Calu3 (cell line): ENCODE measurements at regions not wholly inside any gene's neighbourhood (a gene's known extent, or its start where the extent isn't known, plus 50 kb on each side); places are given as distances from the start of the nearest gene placed in this dataset.
"Not testable (repeated sequence)": the region's sequence is repeated elsewhere in the genome, so short reads cannot be mapped to it uniquely, and the experiment has no call there.

Experiments used
- BruUV-seq: library from RNA; stranded (reverse); fragments of 400-500 nt; replicated peaks from 2 replicates; lab custom pipeline; 2021; lab: Mats Ljungman, UMichigan
- CTCF ChIA-PET: fragments of 300-600 bp; sonication (Branson Sonifier 250); formaldehyde crosslinking; loops from one replicate; lab custom pipeline; 2022; ENCODE audit warnings: antibody characterized with exemption; lab: Charles Lee
- DNase-seq: peaks from one replicate; pipeline ENCODE4 v3.0.0; 2022
- H3K27ac Mint-ChIP-seq: one replicate; pipeline ENCODE4 v1.8.0; 2022; ENCODE audit warnings: mixed read lengths; ENCODE audit not compliant: unreplicated experiment
- H3K27me3 Mint-ChIP-seq: one replicate; pipeline ENCODE4 v1.8.0; 2022; ENCODE audit warnings: mixed read lengths; ENCODE audit not compliant: unreplicated experiment
- H3K36me3 Mint-ChIP-seq: one replicate; pipeline ENCODE4 v1.8.0; 2022; ENCODE audit warnings: mild to moderate bottlenecking, moderate library complexity, mixed read lengths; ENCODE audit not compliant: insufficient read depth, unreplicated experiment
- H3K4me1 Mint-ChIP-seq: one replicate; pipeline ENCODE4 v1.8.0; 2022; ENCODE audit warnings: mild to moderate bottlenecking, low read depth, mixed read lengths; ENCODE audit not compliant: unreplicated experiment
- H3K4me3 Mint-ChIP-seq: one replicate; pipeline ENCODE4 v1.8.0; 2022; ENCODE audit warnings: mild to moderate bottlenecking, low read depth, moderate library complexity, mixed read lengths; ENCODE audit not compliant: unreplicated experiment
- H3K9me3 Mint-ChIP-seq: one replicate; pipeline ENCODE4 v1.8.0; 2022; ENCODE audit warnings: low read depth, mixed read lengths; ENCODE audit not compliant: unreplicated experiment
- intact Hi-C: fragments of 100-400 bp; cut with micrococcal nuclease; formaldehyde crosslinking; loops from one replicate; pipeline ENCODE4 v1.10.0; 2022; ENCODE audit not compliant: unreplicated experiment
- TF ChIP-seq, protein P1 (sequence below): fragments of 200-600 bp; IDR thresholded peaks from one replicate; pipeline ENCODE4 v1.8.0; 2022; ENCODE audit warnings: antibody characterized with exemption; ENCODE audit not compliant: unreplicated experiment

GRCh38 chr9:83191154-83191553 is 128.2 kb upstream of the RASEF start:
- Mint-ChIP-seq H3K36me3 (no peaks in the 10 kb centered on the region), H3K27ac (no peak overlapping the region), H3K4me3 (no peak overlapping the region), H3K4me1 (peaks cover 10% of the 10 kb centered on the region), H3K9me3 (no peaks in the 10 kb centered on the region), H3K27me3 (no peaks in the 10 kb centered on the region)
- no peak for DNase-seq
- intact Hi-C loops, result no loop called here
- TF ChIP-seq, protein P1, sequence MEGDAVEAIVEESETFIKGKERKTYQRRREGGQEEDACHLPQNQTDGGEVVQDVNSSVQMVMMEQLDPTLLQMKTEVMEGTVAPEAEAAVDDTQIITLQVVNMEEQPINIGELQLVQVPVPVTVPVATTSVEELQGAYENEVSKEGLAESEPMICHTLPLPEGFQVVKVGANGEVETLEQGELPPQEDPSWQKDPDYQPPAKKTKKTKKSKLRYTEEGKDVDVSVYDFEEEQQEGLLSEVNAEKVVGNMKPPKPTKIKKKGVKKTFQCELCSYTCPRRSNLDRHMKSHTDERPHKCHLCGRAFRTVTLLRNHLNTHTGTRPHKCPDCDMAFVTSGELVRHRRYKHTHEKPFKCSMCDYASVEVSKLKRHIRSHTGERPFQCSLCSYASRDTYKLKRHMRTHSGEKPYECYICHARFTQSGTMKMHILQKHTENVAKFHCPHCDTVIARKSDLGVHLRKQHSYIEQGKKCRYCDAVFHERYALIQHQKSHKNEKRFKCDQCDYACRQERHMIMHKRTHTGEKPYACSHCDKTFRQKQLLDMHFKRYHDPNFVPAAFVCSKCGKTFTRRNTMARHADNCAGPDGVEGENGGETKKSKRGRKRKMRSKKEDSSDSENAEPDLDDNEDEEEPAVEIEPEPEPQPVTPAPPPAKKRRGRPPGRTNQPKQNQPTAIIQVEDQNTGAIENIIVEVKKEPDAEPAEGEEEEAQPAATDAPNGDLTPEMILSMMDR, result no peak
- CTCF ChIA-PET, result no interaction called here
- no TSS peak for BruUV-seq

GRCh38 chr9:83189026-83189425 is 126.1 kb upstream of the RASEF start:
- H3K4me3 Mint-ChIP-seq, DNase-seq, CTCF ChIA-PET, H3K27me3 Mint-ChIP-seq, H3K36me3 Mint-ChIP-seq, H3K27ac Mint-ChIP-seq, intact Hi-C loops, H3K9me3 Mint-ChIP-seq, BruUV-seq: not testable (repeated sequence)
- peaks cover 10% of the 10 kb centered on the region for H3K4me1 Mint-ChIP-seq

- H3K36me3 Mint-ChIP-seq, result no peaks in the 10 kb centered on the region
Observed at GRCh38 chr9:83188277-83188676, 125.3 kb upstream of the RASEF start.

DNA sequence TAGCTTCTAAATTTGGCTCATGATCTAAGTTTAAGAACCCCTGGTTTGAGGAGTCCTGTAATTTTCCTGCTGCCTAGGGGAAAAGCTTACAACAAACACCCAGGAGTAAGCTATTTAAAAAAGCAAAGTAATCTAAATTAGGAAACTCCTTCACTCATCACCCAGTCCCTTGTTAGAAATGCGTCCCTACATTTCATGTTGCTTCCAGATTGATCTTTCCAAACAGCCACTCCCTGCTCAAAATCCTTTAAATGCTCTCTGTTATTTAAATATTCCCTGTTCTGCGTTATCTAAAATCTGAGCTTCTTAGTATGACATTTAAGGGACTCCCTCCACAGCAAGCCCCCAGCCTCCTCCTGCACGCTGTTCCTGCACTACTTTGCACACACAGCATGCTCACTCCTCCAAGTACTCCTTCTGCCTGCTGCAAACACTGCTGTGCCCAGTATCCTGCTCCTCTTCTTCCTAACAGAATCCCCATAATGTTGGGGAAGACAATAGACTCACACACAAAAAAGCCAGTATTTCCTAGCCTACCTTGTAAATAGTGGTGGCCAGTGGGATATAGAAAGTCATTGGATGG is 123.3 kb upstream of the RASEF start:
- Mint-ChIP-seq H3K4me1 (peaks cover 23% of the 10 kb centered on the region), H3K4me3 (no peak overlapping the region)
- intact Hi-C loops, result no loop called here

More at GRCh38 chr9:83188277-83188676, 125.3 kb upstream of the RASEF start:
- BruUV-seq, result no TSS peak
- Mint-ChIP-seq H3K27me3 (no peaks in the 10 kb centered on the region), H3K4me3 (no peak overlapping the region), H3K27ac (no peak overlapping the region), H3K4me1 (peaks cover 10% of the 10 kb centered on the region), H3K9me3 (no peaks in the 10 kb centered on the region)
- TF ChIP-seq, protein P1, result no peak
- no peak for DNase-seq
- intact Hi-C loops, result no loop called here
- CTCF ChIA-PET, result no interaction called here

More for the DNA sequence above, 123.3 kb upstream of the RASEF start:
- H3K27me3 Mint-ChIP-seq, result no peaks in the 10 kb centered on the region
- H3K36me3 Mint-ChIP-seq, result no peaks in the 10 kb centered on the region
- H3K9me3 Mint-ChIP-seq, result no peaks in the 10 kb centered on the region
- no TSS peak for BruUV-seq
- no peak overlapping the region for H3K27ac Mint-ChIP-seq
- no peak for DNase-seq
- CTCF ChIA-PET, result interaction anchor here (0.6 kb wide), 1 partner anchor 1146 kb away, joined by 3 read pairs; no protein-coding TSS in a partner anchor
- TF ChIP-seq, protein P1, result no peak
